GM21360 (cell line): ENCODE measurements at regions not wholly inside any gene's neighbourhood (a gene's known extent, or its start where the extent isn't known, plus 50 kb on each side); places are given as distances from the start of the nearest gene placed in this dataset.

Experiments used
- ATAC-seq: cut with Tn5 transposase; IDR thresholded peaks from one replicate; pipeline ENCODE4 v1.9.1; 2021; ENCODE audit warnings: mild to moderate bottlenecking, moderate library complexity; ENCODE audit not compliant: unreplicated experiment

DNA sequence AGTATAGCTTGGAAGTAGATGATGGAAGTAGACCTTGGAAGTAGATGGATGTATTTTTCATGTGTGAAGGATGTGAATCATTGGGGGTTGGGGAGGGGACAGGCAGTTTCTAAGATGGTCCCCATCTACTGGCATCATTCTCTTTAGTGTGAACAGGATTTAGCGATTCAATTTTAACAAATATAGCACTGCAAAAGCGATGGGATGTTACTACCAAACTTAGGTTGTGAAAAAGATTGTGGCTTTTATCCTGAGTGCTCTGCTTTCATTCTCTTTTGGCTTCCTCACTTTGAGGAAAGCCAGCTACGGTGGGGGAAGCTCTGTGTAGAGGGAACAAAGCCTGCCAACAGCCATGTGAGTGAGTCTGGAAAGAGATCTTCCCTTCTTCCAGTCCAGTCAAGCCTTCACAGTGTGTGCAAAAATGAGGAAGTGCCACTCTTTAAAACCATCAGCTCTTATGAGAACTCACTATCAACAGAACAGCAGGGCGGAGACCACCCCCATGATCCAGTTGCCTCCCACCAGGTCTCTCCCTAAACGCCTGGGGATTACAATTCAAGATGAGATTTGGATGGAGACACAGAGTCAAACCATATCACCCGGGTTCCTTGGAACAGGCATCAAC is 441.4 kb downstream of the SH3GL2 start:
- no peak for ATAC-seq

DNA sequence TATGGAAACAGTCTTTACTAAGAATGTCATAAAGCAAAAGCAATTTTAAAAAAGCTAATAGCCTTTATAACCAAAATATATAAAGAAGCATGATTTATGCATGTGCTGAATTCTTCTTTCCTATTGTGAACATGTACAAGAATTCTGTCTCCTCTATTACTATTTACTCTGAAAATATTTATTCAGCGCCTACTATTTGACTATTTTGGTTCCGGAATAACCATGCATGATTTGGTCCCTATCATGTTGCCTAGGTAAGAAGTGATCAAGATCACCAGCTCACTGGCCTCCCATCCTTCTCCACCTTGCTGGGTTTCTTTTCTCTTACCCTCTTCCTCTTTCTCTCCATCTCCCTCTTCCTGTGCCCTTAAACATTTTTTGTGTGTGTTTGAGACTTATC is 443.8 kb downstream of the SH3GL2 start:
- ATAC-seq = no peak

DNA sequence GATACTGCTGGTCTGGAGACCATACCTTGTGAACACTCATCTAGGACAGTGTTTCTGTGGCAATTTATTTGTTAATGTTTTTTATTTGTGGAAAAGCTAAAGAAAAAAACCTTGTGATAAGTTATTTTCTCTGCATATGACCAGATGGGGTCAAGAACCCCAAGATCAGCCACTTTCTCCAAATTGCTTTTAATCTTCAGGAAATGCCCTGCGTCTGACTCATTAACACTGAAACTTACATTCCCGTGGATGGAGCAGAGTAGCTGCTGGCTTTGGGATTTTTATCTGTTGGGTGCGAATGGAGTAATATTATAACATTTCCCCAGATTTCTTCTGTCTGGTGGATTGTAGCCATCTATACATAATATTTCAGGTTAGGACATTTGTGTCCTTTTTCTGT is 444.5 kb downstream of the SH3GL2 start:
- no peak for ATAC-seq

DNA sequence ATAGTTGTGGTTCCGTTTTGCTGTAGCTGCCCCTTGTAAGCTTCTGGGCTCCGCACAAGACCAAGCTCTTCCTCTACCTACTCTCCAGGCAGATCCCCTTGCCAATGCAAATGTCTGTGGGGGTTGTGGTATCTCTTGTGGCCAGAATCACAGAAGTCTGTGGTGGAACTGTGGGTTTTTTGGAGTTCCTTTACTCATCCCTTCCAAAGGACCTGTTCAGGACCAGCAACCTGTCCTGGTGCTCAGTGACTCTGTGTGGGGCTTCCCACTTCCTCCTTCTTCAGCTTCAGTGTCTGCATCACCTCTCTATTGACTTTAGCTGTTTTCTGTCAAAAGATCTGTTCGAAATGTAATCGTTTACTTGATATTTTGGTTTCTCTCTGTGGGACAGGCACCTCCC is 441.3 kb upstream of the ADAMTSL1 start:
- ATAC-seq = no peak

DNA sequence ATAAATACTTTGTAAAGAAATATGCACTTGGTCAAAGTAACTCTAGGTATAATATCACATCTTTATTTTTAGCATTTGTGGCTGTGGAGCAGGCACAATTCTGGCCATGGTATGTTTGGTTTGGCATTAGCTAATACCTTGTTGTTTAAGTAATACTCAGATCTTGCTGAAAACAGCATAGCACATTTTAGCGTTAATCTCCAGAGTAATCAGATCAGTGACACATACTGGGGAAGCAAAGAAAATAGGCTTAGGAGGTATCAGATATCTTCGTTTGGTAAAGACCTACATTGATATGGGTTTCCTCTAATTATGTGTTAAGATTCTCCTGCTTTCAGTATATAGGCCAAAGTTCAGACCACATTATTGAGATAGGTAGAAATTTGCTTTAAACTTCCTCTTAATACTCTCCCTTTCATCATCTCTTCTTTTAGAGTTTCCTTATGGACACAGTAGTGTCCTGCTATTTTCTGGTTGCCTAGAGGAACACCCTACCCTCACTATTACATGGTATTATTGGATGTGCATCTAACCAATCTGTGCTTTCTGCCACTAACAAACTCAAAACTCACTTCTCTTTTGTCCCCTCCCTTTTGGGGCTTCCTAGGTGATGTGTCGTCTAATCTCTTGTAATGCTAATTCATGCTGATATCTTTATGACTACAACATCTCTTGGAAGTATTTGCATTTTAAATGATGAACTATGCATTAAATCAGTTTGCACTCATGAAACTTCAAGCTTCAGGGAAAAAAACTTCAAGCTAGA is 437.3 kb upstream of the ADAMTSL1 start:
- ATAC-seq = no peak

DNA sequence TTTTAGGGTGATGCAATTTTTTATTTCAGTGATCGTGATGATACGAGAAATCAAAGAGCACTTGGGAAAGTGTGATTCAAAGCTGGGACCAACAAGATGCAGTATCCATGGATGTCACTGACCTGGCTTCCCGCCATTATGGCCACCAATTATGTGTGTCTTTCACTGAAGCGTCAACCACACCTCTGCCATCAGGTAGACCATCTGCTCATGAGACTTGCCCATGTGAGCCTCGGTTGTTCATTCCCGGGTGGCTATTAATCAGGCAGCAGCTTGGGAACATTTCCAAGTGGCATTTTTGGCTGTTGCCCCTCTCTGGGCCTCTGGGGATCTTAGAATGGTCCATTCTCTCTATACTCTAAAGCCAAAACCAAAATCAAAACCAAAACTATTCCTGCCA is 436.0 kb upstream of the ADAMTSL1 start:
- no peak for ATAC-seq

DNA sequence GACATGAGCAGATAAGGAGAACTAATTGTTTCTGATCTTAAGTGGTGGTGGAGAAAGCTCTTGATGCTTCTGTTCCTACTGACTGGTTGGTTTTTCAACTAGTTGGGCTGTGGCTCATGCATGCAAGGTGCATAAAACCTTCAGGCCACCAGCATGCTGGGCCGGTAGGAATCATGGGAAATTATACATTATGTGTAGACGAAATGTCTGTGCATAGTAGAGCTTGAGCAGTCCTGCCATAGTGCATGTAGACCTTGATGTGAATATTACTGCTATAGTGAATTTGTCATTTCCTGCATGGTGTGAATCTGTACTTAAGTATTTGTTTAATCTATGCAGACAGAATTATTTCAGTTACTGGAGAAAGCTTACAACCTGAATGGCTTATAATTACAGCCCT is 433.6 kb upstream of the ADAMTSL1 start:
- ATAC-seq = no peak

DNA sequence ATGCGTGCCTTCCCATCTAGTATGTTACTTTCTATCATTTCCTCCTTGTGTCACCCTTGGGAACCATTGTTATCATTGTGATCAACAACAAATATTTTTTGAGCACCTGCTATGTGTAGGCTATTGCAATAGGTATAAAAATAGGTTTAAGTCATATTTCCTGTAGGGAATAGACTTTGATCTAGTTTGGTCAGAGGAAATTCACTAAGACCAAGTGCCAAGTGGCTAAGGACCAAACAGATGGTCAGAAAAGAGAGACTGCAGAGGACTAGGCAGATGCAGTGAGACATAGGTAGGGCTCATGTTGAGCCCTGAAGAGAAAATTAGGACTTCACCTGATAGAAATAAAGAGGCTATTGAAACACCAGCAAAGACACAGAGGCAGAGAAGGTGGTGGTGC is 430.0 kb upstream of the ADAMTSL1 start:
- no peak for ATAC-seq

DNA sequence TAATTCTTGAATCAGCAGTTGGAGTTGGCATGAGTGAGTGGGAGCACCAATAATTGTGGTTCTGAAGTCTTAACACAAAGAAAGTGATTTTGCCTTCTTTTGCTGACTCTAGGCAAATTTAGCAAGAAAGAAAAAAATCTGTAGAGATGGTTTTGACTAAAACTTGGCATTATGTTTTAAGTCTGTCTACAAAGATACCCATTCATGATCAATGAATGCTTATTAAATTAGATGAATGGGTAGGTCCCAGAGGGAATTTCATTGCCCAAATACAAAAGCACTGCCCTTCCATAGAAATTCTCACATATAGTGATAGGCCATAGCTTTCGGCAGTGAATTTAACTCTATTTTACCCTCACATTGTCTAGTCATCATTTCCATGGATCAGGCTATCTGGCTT is 428.6 kb upstream of the ADAMTSL1 start:
- ATAC-seq = no peak

DNA sequence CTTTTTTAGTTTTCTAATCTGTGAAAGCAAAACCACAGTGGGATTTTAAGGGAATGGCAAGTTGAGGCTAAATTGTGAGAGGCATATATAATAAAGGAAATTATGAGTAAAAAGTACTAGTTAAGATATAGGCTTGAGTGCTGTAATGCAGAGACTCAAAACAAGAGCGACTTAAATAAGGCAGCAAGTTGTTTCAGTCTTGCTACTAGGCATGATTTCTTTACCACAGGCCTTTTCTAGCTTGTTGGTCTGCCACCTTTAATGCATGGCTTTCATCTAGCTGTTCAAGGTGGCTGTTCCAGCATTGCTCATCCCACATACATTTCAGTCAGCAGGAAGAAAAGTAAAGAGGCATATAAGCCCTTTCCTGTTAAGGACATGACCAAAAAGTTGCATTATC is 427.9 kb upstream of the ADAMTSL1 start:
- no peak for ATAC-seq

DNA sequence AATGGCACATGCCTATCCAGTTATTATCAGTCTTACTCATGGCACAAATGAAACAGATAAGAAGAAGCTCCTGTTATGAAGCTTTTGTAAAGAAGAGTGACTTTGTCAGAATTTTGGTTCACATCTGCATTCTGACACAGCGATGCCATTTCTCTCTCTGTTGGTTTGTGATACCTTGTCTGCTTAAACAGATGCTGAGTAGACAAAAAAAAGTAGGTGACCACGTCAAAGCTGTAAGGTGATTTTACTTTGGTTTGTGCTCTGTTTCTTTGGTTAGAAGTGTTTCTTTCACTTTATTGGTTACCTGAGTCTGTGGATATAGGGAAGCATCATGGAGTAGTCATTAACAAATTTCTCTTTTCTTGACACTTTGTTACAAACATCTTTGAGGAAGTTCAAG is 422.3 kb upstream of the ADAMTSL1 start:
- ATAC-seq = no peak

DNA sequence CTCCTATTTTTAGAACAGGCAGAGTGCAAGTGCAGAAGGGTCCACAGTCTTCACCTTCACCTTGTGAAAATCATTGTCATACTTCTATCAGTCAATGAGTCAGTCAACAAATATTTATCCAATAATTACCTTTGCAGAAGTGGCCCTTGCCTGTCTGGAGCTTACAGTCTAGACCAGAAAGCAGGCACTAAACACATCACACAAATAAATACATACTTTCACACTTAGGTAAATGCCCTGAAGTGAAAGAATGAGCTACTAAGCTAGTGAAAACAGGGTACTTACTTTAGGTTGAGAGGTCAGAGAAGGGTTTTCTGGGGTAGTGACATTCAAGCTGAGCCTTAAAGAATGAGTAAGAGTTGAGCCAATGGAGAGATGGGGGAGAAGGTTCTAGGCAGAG is 421.9 kb upstream of the ADAMTSL1 start:
- no peak for ATAC-seq

DNA sequence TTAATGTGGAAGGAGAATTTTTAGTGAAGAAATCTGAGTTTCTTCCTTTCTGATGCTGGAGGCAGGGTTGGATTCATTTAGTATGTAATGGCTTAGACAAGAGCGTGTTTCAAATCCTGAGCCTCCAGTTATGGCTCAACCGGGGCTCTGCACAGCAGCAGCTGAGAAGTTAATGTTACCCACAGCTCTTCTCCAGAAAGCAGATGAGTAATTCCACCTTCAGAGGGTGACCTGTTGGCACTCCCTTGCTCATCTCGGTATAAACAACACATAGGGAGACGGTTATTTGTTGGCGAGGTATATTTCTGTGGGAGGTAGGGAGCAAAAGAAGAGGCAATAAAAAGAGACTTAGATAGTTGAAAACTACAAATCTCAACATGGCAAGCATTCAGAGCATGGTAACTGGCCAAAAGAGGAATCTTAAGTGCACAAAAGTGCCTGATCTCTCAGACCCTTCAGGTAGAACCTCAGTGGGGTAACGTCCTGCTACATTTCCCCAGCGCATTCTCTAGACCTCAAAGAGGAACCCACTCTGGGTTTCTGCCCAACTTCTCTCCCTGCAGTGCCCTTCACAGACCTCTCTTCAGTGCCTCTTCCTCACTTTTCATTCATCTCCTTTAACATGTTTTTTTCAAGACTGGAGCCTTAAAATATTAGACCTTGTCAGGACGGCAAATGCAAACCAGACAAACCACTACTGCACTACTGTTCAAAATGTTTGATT is 417.5 kb upstream of the ADAMTSL1 start:
- no peak for ATAC-seq

DNA sequence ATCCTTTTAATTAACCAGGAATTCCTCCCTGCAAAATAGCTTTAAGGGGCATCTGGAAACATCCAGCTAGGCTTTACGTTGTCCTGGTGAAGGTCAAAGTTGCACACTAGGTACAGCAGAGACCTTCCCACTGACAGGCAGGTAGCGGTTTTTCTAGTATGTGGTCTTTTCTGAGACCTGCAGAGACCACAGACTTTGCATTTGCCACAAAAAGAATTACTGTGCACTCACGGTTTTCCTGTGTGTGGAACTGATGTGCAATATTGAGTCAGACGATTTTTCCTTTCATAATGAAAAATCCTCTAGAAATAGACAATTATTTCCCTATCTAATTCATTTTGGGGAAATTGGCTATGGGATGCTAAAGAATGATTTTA is 417.0 kb upstream of the ADAMTSL1 start:
- peak; percentile 91 for ATAC-seq

DNA sequence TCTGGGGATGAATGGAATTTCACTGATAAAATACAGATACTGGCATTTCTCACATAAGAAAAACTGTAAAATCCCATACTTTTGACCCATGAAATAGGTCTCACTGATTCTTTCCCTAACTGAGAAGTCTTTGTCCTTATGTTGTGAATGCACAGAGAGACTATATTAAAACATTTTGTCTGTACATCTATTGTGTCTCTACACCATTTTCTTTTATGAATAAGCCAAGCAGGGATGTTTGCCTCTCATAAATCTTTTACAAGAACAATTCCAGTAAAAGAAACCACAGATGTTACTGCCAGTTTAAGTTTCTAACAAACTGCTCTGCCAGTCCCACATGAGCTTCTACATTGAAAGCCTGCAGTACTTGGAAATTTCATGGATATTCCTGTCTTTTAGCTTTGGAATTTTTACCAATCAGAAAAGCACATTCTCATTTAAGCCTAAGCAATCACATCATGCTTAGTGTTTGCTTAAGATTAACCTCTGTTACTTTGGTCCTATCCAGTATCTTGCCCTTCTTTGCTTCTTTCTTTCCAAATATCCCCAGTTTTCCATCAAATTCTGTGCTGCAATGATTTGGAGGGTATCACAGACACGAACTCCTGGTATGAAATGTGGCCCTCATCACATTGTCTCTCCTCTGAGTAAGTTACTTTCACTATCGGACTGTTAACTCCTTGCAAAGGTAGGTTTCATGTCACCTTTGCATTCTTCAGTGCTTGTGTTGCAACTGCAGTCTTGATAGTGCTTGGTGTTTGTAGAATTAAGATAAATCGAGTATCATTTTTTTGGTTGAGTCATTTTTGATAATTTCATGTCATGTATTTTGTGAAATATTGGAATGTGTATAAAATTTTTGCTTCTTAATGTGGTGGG is 415.1 kb upstream of the ADAMTSL1 start:
- ATAC-seq = no peak

DNA sequence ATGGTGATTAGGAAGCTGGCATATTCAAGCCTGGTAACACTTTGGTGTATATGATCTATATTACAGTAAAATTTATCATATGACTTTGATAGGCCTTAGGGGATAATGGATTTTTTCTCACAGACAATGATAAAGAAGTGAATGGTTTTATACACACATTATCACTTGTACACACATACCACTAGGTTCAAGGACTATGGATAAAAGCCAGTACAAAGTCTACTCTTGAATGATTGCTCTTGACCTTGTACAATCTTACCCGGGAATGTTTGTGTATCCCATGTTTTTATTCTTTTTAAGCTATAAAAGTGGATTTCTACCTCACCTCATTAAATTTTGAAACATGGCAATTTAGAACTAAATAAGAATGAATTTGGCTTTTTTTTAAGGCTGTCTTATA is 414.5 kb upstream of the ADAMTSL1 start:
- ATAC-seq = no peak

DNA sequence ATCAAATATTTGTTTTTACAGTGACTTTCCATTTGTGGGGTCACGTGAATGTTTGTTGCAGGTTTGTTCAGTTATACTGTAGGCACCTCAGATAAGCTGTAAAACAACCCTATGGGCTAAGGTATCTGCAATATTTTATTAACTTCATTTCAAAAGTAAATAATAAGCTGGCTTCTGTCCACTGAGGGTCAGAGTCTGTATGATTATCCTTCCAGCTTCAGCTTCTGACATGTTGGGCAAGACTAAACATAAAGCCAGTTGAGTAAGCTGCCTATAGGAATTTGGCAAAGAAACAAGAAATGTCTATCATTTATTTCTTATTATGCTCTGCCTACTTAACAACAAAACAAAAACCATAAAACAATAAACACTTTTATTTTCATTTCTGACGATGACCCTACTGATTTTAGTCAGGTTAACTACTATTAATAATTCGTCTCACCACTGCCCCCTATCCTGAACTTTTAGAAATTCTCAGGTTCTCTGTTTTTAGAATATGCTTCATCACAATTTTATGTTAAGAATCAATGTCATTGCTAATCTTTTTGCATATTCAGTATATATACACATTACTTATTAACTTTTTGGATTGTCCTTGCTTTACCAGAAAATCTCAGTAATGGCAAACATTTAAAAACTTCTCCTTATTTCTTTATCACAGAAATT is 413.6 kb upstream of the ADAMTSL1 start:
- no peak for ATAC-seq

DNA sequence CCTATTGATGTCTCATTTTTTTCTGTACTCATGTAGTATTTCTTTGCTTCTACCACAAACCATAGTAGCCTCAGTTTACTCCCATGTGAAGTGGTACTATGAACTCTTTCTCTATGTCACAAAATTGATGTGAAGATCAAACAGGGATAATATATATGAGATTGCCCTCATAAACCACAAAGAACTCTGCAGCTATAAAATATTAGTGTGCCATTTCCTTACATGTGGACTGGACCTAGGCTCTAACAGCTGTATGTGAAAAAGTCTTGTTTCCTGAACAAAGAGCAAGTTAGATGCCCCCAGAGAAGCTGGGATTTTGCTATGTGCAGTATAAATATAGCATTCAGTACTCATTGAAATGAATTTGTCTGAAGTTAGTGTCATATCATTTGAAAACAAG is 412.6 kb upstream of the ADAMTSL1 start:
- ATAC-seq = no peak

DNA sequence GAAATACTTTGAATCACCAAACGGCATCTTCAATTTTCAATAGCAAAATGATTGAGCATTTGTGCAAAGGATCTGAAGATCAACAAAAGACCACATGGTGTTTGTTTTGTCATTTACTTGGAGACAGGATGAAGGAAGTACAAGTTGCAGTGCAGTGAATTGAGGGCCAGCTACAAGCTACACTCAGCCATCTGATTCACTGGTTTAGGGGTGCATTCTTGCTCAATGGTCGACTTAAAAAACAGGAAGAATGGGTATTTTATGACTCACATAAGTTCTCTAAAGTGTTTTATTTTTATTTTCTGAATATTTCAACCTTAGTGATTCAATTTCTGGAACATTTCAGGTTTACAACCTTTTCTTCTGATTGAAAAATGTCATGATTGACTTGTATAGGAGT is 412.1 kb upstream of the ADAMTSL1 start:
- no peak for ATAC-seq

DNA sequence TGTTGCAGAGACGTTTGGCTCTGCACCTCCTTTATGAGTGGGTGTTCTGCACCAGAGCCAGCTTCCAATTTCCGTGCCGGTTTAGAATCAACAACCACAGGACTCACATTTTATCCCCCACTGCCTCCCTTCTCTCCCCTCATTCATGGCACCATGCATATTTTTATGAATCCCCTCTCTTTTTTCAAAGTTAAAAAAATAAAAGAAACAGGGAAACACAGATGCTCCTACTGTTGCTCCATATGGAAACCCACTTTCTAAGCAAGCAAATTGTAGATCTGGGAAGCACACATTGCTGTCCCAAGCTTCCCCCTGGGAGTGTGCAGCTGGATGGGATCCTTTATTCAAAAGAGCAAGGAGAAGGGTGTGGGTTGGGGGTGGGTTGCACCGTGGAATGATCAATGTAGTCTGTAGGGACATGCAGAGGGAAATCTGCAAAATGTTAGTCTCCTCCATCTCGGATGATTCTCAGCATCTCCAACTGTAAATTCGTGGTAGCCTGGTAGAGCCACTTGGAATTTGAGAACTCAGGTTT is 410.0 kb upstream of the ADAMTSL1 start:
- no peak for ATAC-seq
